DND-41 (cell line): ENCODE measurements at regions not wholly inside any gene's neighbourhood (a gene's known extent, or its start where the extent isn't known, plus 50 kb on each side); places are given as distances from the start of the nearest gene placed in this dataset.

Experiments
- EZH2 ChIP-seq: IDR thresholded peaks from 3 replicates; pipeline ENCODE4 v1.6.1; 2012; ENCODE audit warnings: borderline replicate concordance, low read depth, mild to moderate bottlenecking, moderate library complexity, low read length, inconsistent platforms; ENCODE audit not compliant: severe bottlenecking
- TF ChIP-seq, protein P1 (sequence below): IDR thresholded peaks from 2 replicates; pipeline ENCODE4 v1.5.1; 2012; ENCODE audit warnings: borderline replicate concordance, low read length, moderate library complexity, mild to moderate bottlenecking; ENCODE audit not compliant: poor library complexity, severe bottlenecking; ENCODE audit errors: extremely low read depth

DNA sequence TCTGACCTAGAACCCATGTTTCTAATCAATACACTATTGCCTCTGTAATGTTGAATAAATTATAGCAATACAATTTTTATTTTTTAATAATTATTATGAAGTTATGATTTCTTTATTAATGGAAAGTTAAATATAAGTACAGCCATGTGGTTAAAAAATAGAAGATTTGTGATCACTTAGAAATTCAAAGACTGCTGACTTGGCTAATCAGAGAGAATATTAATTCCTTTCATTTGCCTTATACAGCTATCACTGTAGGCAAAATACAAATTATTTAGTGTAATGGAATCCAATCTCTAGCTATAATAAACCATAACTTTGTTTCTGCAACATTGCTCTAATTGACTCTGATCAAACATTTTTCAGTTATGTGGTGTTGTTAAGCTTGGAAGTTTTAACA lies 255.0 kb upstream of the TAS2R1 start:
- TF ChIP-seq, protein P1, sequence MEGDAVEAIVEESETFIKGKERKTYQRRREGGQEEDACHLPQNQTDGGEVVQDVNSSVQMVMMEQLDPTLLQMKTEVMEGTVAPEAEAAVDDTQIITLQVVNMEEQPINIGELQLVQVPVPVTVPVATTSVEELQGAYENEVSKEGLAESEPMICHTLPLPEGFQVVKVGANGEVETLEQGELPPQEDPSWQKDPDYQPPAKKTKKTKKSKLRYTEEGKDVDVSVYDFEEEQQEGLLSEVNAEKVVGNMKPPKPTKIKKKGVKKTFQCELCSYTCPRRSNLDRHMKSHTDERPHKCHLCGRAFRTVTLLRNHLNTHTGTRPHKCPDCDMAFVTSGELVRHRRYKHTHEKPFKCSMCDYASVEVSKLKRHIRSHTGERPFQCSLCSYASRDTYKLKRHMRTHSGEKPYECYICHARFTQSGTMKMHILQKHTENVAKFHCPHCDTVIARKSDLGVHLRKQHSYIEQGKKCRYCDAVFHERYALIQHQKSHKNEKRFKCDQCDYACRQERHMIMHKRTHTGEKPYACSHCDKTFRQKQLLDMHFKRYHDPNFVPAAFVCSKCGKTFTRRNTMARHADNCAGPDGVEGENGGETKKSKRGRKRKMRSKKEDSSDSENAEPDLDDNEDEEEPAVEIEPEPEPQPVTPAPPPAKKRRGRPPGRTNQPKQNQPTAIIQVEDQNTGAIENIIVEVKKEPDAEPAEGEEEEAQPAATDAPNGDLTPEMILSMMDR = no peak
- no peak for TF ChIP-seq EZH2
